ENCODE measurements at regions not wholly inside any gene's neighbourhood (a gene's known extent, or its start where the extent isn't known, plus 50 kb on each side); places are given as distances from the start of the nearest gene placed in this dataset.
"Not testable (repeated sequence)": the region's sequence is repeated elsewhere in the genome, so short reads cannot be mapped to it uniquely, and the experiment has no call there.

DNA sequence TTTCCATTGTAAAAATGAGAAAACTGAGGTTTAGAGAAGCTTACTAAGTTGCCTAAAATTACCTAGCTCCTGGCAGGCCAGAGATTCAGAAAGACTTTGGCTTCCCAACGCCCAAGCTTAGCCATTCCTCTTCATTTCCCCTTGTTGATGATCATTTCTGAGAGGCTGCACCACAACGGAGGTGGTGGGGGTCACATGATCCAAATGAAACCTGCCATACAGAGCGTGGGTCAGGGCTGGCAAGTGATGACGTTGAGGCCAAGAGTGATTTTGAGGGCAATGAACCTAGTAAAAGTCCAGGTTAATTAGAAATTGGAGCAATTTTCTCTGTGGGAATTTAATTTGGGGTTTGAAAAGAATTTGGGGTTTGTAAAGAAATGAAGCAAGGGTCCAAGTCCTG, 109.9 kb downstream of the TMEM182 start:
- DNase-seq (ENCODE audit: low read depth), result no peak

DNA sequence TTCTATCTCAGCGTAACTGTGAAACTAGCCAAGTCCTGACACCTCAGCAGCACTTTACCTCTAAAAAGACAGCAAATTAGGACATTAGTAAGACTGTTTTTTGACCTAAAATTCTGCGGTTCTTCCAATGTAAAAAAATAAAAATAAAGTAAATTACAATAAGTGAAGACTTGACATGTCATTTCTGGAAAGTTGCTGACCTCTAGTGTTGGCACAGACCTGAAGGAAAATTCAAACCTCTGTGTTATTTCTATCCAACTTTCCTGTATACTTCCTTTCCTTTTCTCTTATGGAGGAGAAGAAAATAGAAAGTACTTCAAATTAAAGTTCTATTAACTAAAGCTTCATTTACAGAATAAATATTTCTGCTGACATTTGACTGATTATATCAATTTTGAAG, 110.6 kb downstream of the TMEM182 start:
- DNase-seq (ENCODE audit: low read depth), result peak; percentile 7

DNA sequence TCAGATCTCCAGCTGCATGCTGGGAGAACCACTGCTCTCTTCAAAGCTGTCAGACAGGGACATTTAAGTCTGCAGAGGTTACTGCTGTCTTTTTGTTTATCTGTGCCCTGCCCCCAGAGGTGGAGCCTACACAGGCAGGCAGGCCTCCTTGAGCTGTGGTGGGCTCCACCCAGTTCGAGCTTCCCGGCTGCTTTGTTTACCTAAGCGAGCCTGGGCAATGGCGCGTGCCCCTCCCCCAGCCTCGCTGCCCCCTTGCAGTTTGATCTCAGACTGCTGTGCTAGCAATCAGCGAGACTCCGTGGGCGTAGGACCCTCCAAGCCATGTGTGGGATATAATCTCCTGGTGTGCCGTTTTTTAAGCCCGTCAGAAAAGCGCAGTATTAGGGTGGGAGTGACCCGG, 117.7 kb downstream of the TMEM182 start:
- DNase-seq (ENCODE audit: low read depth), result not testable (repeated sequence)

DNA sequence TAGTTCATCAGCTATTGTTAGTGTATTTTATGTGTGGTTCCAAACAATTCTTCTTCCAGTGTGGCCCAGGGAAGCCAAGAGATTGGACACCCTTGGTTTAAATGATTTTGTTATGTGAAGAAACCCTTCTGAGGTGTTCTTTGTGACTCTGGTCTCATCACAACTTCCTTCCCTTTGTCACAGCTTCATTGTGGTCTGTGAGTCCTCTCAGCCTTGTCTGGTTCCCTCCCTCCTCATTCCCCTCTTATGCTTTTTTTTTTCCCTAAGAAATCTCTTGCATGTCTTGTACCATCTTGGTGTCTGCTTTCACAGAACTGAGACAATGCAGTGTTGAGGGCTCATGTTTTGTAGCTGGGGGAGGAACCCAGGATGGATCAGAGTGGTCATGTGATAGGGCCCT, 118.9 kb downstream of the TMEM182 start:
- no peak for DNase-seq (ENCODE audit: low read depth)

DNA sequence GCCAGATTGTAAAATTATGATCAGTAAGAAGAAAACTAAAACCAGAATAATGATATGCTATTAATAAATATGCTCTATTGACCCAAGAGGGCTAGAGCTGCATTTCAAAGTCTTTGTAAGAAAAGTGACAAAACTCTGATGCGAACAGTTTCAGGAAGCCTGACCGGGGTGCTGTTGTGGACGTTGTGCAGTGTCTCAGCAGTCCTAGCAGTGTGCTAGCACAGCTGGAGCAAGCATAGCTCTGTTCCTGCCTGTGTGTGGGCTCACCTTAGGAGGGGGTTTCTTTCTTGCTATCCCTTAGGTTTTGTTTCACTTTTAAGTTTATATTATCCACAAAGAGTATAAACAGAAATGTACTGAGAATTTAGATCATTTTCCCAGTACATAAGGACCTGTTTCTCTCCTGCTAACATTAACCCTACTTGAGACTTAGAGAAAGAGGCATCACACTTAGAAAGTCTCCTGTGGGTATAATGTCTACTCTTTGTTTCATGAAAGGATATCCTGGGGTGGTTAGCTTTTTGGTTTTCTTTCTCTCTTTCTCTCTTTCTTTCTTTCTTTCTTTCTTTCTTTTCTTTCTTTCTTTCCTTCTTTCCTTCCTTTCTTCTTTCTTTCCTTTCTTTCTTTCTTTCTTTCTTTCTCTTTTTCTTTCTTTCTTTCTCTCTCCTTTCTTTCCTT, 124.5 kb downstream of the TMEM182 start:
- no peak for DNase-seq (ENCODE audit: low read depth)

DNA sequence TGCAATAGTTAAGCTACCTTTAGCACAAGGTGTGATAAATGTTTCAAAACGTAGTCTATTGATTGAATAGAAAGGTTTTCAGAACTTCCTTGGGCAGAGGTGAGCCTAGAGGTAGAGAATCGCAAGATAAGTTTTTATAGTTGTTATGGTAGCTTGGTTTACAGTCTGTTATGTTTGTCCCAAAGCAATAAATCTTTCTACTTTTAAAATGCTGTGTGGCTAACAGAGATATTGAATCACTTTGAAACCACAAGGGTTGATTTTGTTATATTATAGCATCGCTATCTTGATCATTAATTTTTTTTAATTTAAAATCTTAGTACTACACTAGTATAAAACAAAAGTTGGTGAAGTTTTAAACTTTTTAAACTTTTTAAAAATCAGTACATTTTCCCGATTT, 126.7 kb downstream of the TMEM182 start:
- no peak for DNase-seq (ENCODE audit: low read depth)

DNA sequence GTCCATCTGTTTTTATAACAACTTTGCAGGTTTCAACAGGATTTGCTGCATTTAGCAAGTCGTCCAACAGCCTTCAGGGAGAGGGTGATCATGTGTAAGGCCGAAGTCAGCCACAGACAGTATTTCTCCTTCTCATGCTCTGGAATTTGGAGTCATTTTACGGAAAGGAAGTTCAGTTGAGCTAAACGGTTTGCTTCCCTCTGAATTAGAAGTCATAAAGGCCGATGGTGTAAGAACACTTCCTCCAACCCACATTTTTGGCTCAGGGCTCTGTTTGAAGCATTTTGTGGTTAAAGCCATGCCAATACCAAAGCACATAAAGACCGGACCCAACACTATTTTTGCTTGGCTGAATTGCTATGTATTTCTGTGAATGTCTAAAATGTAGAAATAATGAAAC, 129.5 kb downstream of the TMEM182 start:
- no peak for DNase-seq (ENCODE audit: low read depth)

DNA sequence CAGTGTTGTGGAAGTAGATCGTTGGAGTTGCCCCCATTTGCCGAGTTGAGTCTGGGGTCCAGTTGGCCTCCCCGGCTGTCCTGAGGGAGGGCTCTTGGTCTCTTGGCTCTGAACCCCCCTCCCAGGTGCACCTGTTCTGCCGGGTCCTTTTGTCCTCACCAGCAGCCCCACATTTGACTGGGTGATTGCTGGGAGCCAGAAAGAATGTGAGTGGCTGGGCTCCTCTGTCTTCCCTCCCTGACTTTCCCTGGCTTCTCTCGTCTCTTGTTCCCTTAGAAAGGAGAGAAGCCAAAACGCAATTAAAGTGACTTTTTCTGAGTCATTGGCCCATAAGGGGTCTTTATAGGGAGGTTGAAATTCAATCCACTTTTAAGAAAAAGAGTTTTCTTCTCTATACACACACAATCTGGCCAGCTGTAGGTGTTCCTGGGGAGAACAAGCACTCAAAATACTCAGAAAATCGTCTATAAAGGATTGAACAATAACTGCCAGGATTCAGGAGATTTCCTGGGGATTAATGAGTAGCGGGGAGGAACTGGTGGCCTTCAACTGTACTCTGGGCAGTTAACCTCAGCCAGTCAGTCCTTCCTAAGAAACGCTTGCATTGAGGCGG, 131.0 kb downstream of the TMEM182 start:
- DNase-seq (ENCODE audit: low read depth), result no peak

DNA sequence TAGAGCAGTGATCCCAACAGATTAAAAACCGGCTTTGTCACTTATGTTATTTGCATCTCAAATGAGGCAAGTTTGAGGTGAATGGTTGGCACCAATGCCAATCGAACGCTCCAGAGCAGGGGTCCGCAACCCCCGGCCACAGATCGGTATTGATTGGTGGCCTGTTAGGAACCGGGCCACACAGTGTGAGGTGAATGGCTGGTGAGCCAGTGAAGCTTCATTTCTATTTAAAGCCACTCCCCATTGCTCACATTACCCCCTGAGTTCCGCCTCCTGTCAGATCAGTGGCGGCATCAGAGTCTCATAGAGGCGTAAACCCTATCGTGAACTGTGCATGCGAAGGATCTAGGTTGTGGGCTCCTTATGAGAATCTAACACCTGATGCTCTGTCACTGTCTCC, 132.0 kb downstream of the TMEM182 start:
- no peak for DNase-seq (ENCODE audit: low read depth)

DNA sequence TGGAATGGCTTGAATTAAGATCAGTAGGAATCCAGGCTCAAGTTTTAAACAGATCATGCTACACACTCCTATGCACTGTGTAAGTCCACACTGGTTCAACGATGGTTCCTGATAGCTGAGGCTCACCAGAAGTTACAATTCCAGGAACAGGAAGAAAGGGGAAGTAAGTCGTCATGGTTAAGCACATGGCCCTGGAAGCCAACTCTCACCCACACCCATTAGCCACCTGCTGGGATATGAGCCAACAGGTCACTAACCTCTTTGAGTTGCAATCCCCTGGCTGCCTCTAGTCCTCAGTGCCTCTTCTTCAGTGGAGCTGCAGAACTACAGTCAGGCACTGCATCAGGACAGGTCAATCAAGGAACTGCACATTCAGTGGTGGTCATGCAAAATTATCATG, 133.5 kb downstream of the TMEM182 start:
- DNase-seq (ENCODE audit: low read depth), result no peak

DNA sequence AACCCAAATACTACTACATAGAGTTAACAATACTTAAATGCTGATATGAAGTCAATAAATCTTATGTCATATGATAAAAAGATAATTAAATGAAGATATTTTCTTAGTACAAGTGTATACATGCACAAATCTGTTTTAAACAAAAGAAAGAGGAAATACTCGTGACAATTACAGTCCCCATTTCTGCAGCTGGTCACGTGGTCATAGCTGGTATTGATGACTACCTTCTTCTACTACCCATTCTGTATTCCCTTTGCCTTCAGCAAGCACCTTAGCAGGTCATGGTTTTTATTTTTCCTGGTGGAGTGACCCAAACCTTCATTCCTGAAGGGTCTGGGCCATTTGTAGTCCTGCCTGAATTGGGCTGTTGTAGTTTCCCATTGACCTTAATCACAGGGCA, 147.4 kb downstream of the TMEM182 start:
- DNase-seq (ENCODE audit: low read depth), result not testable (repeated sequence)

DNA sequence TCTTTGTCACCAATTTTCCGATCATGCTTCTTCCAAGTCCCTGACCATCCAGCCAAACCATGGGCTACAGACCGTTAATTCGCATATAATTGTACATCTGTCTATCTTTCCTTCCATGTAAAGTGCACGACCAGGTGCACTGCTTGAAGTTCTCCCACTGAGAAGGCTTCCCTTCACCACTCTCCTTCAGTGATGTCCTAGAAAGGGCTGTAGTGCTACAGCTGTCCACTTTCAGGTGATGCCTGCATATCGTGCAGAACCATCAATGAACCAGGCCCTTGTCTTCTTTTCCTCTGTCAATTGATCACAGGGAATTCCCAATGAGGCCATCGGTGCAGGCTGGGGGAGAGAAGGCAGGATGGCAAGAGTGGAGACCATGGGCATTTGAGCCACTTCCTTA, 148.9 kb downstream of the TMEM182 start:
- no peak for DNase-seq (ENCODE audit: low read depth)

DNA sequence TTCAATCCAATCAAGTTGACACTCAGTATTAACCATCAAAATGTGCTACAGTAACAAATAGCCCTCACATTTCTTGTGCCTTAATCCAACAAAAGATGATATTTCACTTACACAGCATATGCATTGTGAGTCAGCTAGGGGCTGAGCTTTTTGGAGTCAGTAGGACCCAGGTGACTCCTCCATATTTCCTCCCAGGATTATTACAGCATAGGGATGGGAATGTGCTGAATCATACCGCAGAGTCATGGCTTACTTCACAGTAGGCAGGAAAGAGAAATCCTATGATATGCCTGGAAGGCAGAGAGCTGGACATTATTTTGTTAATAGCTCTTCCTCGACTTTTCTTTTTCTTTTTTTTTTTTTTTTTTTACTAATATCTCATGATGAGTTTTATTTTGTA, 153.3 kb downstream of the TMEM182 start:
- DNase-seq (ENCODE audit: low read depth), result peak; percentile 0

DNA sequence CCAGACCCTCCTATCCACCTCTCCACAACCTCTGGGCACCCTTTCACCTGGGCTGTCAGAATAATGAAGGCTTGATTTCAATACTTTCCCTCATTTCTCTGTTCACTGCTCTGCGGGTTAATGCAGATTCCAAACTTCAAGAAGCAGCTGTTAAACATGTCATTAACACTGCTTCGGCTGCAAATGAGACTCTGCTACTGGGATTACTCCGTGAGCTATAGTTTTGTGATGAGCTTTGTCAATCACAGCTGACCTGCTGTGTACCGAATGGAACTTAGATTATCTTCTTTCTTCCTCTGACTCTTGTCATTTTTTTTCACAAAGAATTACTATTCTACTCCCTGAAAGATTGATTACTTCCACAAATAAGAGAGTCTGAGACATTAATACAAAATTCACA, 160.5 kb downstream of the TMEM182 start:
- no peak for DNase-seq (ENCODE audit: low read depth)

DNA sequence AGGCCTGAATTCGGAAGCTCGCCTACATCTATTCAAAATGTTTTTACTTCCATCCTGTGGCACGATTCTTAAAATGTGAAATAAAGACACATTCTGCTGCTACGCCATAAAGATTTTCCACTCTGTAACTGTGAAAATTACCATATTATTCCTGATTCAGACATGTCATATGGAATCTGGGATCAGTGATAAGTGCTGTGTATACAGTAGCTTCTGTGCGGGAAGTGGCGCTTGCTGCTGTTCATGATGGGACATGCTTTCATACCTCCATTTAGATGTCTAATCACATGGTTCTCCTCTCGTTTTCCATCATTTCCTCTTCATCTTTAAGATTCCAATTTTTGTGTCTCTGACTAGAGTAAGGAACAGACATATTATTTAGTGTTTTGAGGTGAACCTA, 163.2 kb downstream of the TMEM182 start:
- no peak for DNase-seq (ENCODE audit: low read depth)

DNA sequence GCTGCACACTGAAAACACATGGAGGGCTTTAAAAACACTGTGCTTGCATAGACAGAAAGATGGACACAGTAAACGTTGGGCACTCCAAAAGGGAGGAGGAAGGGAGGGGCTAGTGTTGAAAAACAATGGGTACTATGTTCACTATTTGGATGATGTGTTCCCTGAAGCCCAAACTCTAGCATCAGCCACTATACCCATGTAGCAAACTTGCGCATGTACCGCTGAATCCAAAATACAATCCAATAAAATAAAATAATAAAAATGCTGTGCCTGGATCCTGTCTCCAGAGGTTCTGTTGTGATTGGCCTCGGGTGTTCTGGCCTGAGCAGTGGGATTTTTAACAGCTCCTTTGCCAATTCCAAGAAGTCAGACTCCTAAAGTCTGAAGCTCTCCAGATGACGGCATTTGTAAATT, 166.0 kb downstream of the TMEM182 start:
- DNase-seq (ENCODE audit: low read depth), result no peak

DNA sequence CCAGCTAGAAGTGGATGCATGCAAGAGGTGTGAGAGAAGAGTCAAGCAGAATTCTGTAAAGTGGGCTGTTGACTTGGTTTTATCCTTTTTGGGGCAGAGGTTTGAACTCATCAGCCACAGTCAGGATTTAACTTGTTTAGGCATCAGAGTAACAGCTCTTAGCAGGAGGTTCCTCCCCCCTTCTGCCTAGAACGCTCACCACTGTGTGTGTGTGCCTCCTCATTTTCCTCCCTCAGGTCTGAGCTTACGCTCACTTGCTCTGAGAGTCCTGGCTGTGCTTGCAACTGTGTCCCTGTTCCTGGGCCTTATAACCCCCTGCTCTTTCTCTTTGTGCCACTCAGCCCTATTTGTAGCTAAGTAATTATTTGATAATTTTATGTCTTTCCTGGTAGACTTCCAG, 167.9 kb downstream of the TMEM182 start:
- no peak for DNase-seq (ENCODE audit: low read depth)

DNA sequence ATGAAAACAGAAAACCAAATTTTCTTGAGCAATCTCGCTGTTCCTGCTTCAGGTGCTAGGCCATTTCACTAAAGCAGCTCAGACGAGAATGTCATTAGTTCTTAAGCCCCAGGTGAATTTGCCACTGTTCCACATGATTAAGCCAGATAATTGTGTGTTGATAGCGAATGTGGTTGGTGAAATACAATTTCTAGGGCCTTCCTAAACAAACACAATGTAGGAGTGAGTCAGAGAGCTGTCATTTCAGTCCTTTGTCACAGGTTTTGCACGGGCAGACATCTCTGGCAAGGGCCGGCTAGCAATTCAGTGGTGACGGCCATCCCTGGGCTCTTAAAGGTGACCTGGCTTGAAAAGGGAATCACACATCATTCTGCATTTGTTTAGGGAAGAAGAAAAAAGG, 170.7 kb downstream of the TMEM182 start:
- no peak for DNase-seq (ENCODE audit: low read depth)

DNA sequence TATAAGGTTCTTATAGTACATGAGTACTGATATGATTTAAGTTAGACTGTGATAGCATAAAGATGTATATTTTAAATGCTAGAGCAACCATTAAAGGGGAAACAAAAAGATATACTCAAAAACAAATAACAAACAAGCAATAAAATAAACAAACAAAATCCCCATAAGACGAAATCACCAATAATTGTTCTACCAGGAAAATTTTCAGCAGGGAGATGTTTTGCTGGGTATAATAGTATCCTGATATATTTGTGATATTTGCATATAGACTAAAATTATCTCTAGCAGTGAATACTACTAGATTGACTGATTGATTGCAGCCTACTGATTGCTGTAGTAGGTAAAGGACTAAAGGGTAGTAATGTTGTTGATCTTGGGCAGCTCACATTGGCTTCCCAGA, 177.4 kb downstream of the TMEM182 start:
- DNase-seq (ENCODE audit: low read depth), result no peak

DNA sequence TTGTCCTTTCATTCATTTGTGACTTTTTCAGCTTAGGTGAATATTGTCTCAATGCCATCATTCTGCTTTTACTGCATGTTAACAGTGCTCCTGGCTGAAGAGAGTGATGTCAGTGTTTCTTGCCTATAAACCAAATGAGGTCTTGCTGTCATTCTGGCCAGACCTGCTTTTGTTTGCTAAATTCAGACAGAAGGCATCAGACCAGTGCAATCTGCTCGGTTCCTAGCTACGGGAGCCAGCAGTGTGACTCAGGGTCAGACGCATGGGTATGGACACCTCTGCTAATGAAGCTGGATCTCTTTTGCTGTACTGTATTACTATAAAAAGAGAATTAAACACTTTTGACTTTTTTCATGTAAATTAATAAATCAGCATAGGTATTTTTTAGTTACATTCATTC, 178.9 kb downstream of the TMEM182 start:
- no peak for DNase-seq (ENCODE audit: low read depth)

DNA sequence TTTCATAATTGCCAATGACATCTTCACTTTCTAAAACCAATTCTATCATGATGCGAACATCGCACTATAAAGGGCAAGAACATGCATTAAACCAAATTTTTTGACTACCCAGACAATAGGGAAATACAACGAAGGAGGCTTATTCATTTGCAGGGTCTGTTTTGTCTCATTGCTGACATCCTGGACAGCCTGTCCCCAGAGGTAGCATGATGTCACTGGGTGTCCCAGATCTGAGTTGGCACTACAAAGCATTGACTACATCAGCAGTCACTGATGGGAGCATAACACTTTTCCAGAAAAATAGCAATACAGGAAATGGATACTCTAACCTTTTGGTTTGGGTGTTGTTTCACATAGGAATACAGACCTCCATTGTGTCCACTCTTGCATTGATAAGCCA, 180.3 kb downstream of the TMEM182 start:
- DNase-seq (ENCODE audit: low read depth), result no peak

DNA sequence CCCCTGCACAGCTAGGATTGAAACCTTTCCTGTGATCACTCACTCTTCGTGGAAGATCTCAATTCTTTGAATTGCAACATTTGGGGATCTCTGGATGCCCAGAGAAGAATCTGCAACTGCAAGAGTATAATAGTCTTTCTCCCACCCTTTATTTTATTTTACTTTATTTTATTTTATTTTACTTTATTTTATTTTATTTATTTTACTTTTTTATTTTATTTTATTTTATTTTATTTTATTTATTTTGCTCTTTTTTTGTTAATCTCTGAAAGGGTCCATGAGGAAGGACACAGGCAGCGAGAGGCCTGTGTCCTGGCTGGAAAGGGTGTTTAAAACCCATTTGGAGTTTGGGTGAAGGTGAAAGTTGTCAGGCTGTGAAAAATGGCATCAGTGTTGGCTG, 181.4 kb downstream of the TMEM182 start:
- no peak for DNase-seq (ENCODE audit: low read depth)

DNA sequence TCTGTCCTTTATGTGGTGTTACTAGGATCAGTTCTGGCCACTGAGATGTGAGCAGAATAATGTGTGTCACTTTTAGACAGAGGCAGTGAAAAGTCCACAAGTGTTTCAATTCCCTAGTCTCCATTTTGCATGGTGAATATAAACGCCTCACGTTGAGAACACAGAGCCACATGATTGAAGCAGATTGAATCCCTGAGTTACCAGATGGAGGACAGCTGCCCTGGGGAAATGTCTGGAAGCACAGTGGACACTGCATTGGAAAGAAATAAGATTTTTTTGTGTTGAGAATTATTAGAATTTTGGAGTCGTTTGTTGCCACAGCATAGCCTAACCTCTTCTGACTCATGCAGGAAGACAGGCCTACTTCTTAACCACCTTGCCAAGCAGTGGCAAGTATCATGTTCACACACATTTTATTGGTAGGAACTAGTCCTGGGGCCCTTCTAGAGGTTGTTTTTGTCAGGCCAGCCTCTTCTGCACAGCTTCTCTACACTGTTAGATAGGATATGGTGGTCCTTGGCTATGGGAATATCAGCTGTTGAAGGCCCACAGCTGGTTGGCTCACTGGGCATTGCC, 188.6 kb downstream of the TMEM182 start:
- no peak for DNase-seq (ENCODE audit: low read depth)
